ENCODE measurements at regions not wholly inside any gene's neighbourhood (a gene's known extent, or its start where the extent isn't known, plus 50 kb on each side); places are given as distances from the start of the nearest gene placed in this dataset.

GRCh38 chr4:107318078-107318477 lies 282.0 kb upstream of the DKK2 start:
- TF ChIP-seq EP300 (IDR thresholded peaks at IDR 0.05) (no peak), CTCF (IDR thresholded peaks at IDR 0.05) (no peak), POLR2A (IDR thresholded peaks at IDR 0.05) (no peak)
